DND-41 (cell line): ENCODE measurements at regions not wholly inside any gene's neighbourhood (a gene's known extent, or its start where the extent isn't known, plus 50 kb on each side); places are given as distances from the start of the nearest gene placed in this dataset.

Experiments used
- ATAC-seq: fragments of 200-7000 bp; cut with Tn5 transposase; 3 replicates; pipeline ENCODE4 v1.9.1; 2021; ENCODE audit warnings: low read depth; ENCODE audit not compliant: insufficient read depth
- DNase-seq: peaks from one replicate; pipeline ENCODE4 v3.0.0-alpha.2; 2020
- H2AFZ ChIP-seq: 2 replicates; pipeline ENCODE4 v1.6.0; 2012; ENCODE audit warnings: low read depth, low read length
- H3K27ac ChIP-seq: 2 replicates; pipeline ENCODE4 v1.5.1; 2012; ENCODE audit warnings: low read length, inconsistent platforms
- H3K27me3 ChIP-seq: fragments of 200-600 bp; sonication (generic); 2 replicates; pipeline ENCODE4 v1.6.0; 2012; ENCODE audit warnings: low read length, mild to moderate bottlenecking, inconsistent platforms; ENCODE audit not compliant: insufficient read depth, poor library complexity
- H3K36me3 ChIP-seq: 2 replicates; pipeline ENCODE4 v1.5.1; 2012; ENCODE audit warnings: low read length, inconsistent platforms; ENCODE audit not compliant: insufficient read depth
- H3K4me1 ChIP-seq: 2 replicates; pipeline ENCODE4 v1.5.1; 2012; ENCODE audit warnings: mild to moderate bottlenecking, low read length; ENCODE audit not compliant: insufficient read depth
- H3K4me2 ChIP-seq: 2 replicates; pipeline ENCODE4 v1.6.0; 2012; ENCODE audit warnings: mild to moderate bottlenecking, moderate library complexity, low read length, inconsistent platforms; ENCODE audit not compliant: insufficient read depth
- H3K4me3 ChIP-seq, 2 experiments: fragments of 200-600 bp in 1 of 2; shearing (Covaris generic) in 1 of 2; 2 replicates each; pipeline ENCODE4 v1.5.1; 2012 to 2016; ENCODE audit warnings: inconsistent platforms in 2 of 2, low read length in 2 of 2, mild to moderate bottlenecking in 2 of 2, low read depth in 1 of 2, moderate library complexity in 1 of 2
- H3K79me2 ChIP-seq: 2 replicates; pipeline ENCODE4 v1.6.0; 2012; ENCODE audit warnings: low read length, inconsistent platforms; ENCODE audit not compliant: insufficient read depth
- H3K9ac ChIP-seq: 2 replicates; pipeline ENCODE4 v1.6.0; 2012; ENCODE audit warnings: low read depth, mild to moderate bottlenecking, inconsistent platforms, low read length, moderate library complexity
- H3K9me3 ChIP-seq: 2 replicates; pipeline ENCODE4 v1.5.1; 2012; ENCODE audit warnings: low read length, moderate library complexity, mild to moderate bottlenecking, inconsistent platforms; ENCODE audit not compliant: insufficient read depth, severe bottlenecking
- H4K20me1 ChIP-seq: 2 replicates; pipeline ENCODE4 v1.6.0; 2012; ENCODE audit warnings: low read length; ENCODE audit not compliant: insufficient read depth
- CTCF ChIP-seq: IDR thresholded peaks from 2 replicates; pipeline ENCODE4 v1.5.1; 2012; ENCODE audit warnings: borderline replicate concordance, low read length, moderate library complexity, mild to moderate bottlenecking; ENCODE audit not compliant: poor library complexity, severe bottlenecking; ENCODE audit errors: extremely low read depth
- EZH2 ChIP-seq: IDR thresholded peaks from 3 replicates; pipeline ENCODE4 v1.6.1; 2012; ENCODE audit warnings: borderline replicate concordance, low read depth, mild to moderate bottlenecking, moderate library complexity, low read length, inconsistent platforms; ENCODE audit not compliant: severe bottlenecking

DNA sequence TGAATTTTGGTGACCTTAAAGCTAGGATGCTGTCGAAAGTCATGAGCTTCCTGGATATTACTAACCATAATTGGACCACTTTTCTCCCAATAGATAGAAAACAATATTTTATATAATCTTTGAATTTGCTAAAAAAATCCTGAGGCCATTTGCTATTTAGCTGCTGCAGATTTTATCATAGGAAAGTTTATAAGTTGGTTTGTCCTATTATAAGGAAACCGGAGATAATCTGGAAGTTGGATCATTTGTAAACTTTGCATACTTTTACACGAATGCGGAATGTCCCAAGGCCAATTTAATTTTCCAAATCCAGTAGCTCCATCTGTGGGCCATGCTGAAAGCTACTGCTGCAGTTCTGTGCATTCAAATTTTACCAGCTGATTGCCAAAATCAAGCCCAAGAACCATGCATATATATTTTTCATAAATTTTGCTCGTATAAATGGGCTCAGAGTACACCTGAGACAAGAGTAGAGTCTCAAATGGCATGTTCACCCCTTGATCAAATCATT is 378.3 kb downstream of the FAM181B start:
- no peaks in the 10 kb centered on the region for H3K9me3 ChIP-seq
- H3K4me3 ChIP-seq, result no peak overlapping the region
- H3K27ac ChIP-seq, result no peak overlapping the region
- no peaks in the 10 kb centered on the region for H3K27me3 ChIP-seq
- H2AFZ ChIP-seq, result no peak overlapping the region
- no peak overlapping the region for H3K9ac ChIP-seq
- no peaks in the 10 kb centered on the region for H4K20me1 ChIP-seq
- H3K4me1 ChIP-seq, result no peaks in the 10 kb centered on the region
- H3K36me3 ChIP-seq, result no peaks in the 10 kb centered on the region
- H3K4me2 ChIP-seq, result no peak overlapping the region
- DNase-seq, result no peak
- H3K79me2 ChIP-seq, result no peaks in the 10 kb centered on the region
- no peak for ATAC-seq
- TF ChIP-seq EZH2 (no peak), CTCF (no peak)

DNA sequence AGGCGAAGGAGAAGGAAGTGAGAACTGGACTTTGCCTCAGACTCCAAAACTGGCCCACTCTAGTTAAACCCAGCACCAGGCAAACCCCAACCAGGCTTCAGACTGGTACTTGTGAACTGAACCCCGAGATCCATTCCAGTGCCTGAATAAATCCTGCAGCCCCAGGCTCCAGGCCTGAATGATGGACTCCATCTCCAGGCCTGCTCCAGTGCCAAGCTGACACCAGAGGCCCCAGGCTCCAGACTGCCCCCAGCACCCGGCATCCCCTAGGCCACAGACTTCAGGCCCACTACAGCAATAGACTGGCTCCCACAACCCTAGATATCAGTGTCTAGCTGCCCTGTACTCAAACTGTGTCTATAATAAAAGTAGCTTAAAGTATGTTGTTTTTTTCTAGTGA is 406.8 kb downstream of the FAM181B start:
- H3K4me1 ChIP-seq, result no peaks in the 10 kb centered on the region
- no peaks in the 10 kb centered on the region for H3K27me3 ChIP-seq
- DNase-seq, result no peak
- H3K4me3 ChIP-seq, result no peak overlapping the region
- H3K4me2 ChIP-seq, result no peak overlapping the region
- TF ChIP-seq EZH2 (no peak), CTCF (no peak)
- no peak overlapping the region for H3K9ac ChIP-seq
- no peaks in the 10 kb centered on the region for H3K36me3 ChIP-seq
- H2AFZ ChIP-seq, result no peak overlapping the region
- H3K27ac ChIP-seq, result no peak overlapping the region
- no peak for ATAC-seq
- H3K9me3 ChIP-seq, result no peaks in the 10 kb centered on the region
- H4K20me1 ChIP-seq, result no peaks in the 10 kb centered on the region
- no peaks in the 10 kb centered on the region for H3K79me2 ChIP-seq

- H3K9ac ChIP-seq, result no peak overlapping the region
- no peaks in the 10 kb centered on the region for H3K9me3 ChIP-seq
- no peak overlapping the region for H2AFZ ChIP-seq
- H3K4me2 ChIP-seq, result no peak overlapping the region
- no peak overlapping the region for H3K27ac ChIP-seq
- H4K20me1 ChIP-seq, result no peaks in the 10 kb centered on the region
- TF ChIP-seq EZH2 (no peak), CTCF (no peak)
- no peaks in the 10 kb centered on the region for H3K4me1 ChIP-seq
- no peak for ATAC-seq
- H3K79me2 ChIP-seq, result no peaks in the 10 kb centered on the region
- DNase-seq, result no peak
- H3K36me3 ChIP-seq, result no peaks in the 10 kb centered on the region
- no peaks in the 10 kb centered on the region for H3K27me3 ChIP-seq
- no peak overlapping the region for H3K4me3 ChIP-seq
Measured at GRCh38 chr11:82321206-82321605, 412.5 kb downstream of the FAM181B start.

- H4K20me1 ChIP-seq, result no peaks in the 10 kb centered on the region
- TF ChIP-seq CTCF, result peak; percentile 28
- no peak for TF ChIP-seq EZH2
- no peaks in the 10 kb centered on the region for H3K9me3 ChIP-seq
- H3K9ac ChIP-seq, result no peak overlapping the region
- H3K27ac ChIP-seq, result no peak overlapping the region
- no peaks in the 10 kb centered on the region for H3K36me3 ChIP-seq
- no peaks in the 10 kb centered on the region for H3K79me2 ChIP-seq
- ATAC-seq (no peak), DNase-seq (no peak)
- no peaks in the 10 kb centered on the region for H3K4me1 ChIP-seq
- no peak overlapping the region for H3K4me2 ChIP-seq
- no peaks in the 10 kb centered on the region for H3K27me3 ChIP-seq
- no peak overlapping the region for H3K4me3 ChIP-seq
- H2AFZ ChIP-seq, result no peak overlapping the region
Measured at GRCh38 chr11:82315093-82315492, 418.6 kb downstream of the FAM181B start.
